GM11168 (cell line): ENCODE measurements at regions not wholly inside any gene's neighbourhood (a gene's known extent, or its start where the extent isn't known, plus 50 kb on each side); places are given as distances from the start of the nearest gene placed in this dataset.

ENCODE experiments used
- in situ Hi-C: fragments of 300-500 bp; cut with MboI; formaldehyde crosslinking; loops from one replicate; pipeline ENCODE4 v1.12.0; 2022; ENCODE audit warnings: low sequenced_read_pairs; ENCODE audit not compliant: unreplicated experiment

DNA sequence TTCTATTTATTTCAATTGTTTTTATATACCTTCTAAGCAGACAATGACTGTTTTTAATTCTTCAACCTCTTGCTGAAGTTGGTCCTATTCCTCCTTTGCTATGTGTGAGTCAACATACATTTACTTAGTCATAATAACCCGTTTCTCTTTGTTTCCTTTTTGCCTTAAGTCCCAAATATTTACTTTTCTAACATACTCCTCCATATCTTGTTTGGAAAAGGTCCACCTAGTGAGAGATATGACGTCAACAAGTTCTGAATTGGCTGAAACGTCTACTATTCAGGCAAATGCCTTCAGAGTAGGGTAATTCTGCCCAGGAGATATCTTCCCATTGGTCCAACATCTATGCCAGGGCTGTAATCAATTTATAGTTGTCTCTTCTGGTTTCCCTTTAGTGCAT lies 179.3 kb upstream of the GEMIN8 start:
- in situ Hi-C loops, result loop anchor here (25.0 kb wide), 1 partner anchor 1997 kb away; no protein-coding TSS in a partner anchor

DNA sequence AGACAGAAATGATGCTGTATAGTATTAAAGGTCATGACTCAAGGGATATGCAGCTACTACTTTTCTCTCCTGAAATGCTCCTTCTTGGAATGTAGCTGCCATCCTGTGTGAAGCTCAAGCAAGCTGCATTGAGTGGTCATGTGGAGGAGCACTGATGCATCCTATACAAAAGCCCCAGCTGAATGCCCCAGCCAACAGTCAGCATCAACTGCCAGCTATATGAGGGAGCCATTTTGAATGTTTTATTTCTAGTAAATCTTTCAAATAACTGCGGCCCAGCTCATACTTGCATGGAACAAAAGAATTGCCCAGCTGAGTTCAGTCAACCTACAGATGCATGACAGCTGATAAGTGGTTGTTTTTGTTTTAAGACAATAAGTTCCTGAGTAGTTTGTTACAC lies 165.0 kb upstream of the GEMIN8 start:
- in situ Hi-C loops, result no loop called here

DNA sequence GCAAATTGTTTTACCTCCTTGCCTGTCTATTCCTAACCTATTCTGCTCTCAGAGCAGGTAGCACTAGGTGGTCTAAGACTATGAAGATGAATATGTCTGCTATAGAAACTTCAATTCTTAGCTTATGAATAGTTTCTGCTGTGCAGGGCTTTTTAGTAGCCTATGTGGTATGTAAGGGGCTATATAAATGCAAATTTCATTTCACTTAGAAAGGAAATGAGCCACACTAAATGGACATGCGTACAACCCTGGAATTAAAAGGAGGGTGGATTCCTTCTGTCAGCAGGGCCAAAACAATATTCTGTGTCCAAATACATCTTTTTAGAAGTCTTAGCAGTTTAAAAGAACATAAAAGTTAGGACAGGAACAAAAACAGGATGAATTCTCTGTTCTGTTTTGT lies 163.9 kb upstream of the GEMIN8 start:
- in situ Hi-C loops, result no loop called here

DNA sequence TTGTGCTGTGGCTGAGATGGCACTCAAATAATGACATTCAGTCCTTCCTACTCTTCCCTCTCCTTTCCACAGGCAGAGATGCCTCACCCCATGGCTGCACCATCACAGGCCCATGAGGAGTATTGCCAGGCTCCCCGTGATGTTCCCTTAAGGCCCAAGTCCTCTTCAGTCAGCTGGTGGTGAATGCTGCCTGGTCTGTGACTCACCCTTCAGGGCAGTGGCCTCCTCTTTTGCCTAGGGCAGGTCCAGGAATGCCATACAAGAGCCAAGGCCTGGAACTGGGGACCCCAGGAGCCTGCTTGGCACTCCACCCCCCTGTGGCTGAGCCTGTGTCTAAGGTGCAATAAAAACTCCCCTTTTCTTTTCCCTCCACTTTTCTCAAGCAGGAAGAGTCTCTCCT lies 144.2 kb upstream of the GEMIN8 start:
- in situ Hi-C loops, result no loop called here

DNA sequence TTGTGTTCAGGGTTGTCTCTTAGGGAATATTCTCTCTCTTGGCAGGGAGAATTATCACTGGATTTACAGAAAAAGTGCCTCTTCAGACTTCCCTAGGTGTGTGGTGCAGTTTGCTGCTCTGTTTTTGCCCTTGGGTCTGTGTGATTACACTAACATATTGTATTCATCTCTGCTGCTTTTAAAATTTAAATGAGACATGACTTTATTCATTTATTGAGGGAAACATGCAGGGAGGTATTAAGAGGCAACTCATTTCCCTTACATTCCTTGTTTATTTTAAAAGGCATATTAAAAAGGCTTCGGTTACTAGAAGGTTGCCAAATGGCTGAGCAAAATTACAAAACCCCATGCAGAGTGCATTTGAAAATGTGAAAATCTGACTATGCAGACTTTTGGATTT lies 135.1 kb upstream of the GEMIN8 start:
- in situ Hi-C loops, result no loop called here

DNA sequence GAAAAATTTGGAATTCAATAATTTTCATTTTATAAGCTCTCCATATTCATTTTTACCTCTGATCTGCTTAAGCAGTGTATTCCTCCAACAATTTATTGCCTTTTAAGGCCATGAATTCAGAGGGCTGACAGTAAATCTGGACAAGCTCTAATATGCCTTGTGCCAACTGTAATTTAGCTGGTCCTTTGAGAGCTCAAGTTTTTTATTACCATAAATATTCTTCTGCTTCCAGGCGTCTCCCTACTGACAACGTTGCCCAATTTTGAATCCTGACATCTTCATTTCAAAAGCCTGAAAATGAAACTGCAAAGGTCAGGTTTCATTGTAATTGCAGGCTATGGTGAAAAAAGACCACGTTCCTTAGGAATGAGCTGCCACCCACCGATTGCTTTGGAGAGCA lies 95.8 kb upstream of the GEMIN8 start:
- in situ Hi-C loops, result no loop called here

DNA sequence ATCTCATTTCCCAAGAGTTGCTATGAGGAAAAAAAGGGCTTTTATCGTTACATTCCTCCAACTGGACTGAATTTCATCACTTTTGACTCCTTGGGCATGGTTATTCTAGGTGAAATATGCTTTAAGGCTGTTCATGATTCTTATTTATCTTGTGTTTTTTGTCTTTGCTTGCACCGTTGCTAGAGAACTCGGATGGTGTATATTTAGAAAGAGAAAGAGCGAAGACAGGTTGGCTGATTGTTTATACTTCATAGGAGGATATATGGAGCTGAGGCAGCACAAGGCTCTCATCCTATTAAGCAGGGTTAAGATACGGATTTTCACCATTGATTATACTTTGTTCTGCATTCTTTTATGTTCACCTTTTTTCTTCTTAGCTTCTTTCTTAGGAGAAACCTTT lies 94.9 kb upstream of the GEMIN8 start:
- in situ Hi-C loops, result no loop called here

DNA sequence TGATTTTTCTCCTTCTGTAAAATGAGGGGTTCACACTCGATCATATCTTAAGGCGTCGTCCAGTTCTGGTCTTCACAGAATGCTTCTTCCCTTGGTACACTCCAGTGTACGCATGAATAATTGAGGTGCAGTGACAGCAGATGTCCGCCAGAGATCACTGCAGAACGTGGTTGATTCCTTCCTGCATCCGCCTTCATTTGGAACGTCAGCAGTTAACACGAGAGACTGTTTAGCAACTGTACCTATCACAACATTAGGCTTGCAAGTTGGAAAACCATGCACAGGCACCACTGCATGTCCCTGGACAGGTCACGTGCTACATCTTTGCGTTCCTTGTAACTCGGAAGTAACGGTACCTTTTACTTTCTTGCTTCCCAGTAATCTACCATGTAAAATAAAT lies 66.0 kb upstream of the GEMIN8 start:
- in situ Hi-C loops, result loop anchor here (25.0 kb wide), 2 partner anchors 417 to 617 kb away; no protein-coding TSS in a partner anchor

DNA sequence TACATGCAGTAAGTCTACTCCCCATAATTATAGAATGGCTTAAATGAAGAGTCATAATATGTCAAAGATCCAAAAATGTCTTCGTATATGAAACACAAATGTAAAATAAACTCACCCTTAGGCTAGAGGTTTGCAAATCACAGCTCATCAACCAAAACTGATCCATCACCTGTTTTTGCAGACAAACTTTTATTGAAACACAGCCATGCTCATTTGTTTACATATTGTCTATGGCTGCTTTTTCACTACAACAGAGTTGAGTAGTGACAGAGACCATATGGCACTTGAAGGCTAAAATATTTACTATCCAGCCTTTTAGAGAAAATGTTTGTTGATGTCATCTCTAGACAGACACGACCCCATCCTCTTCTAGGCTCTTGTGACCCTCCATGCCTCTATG lies 64.5 kb upstream of the GEMIN8 start:
- in situ Hi-C loops, result loop anchor here (25.0 kb wide), 2 partner anchors 418 to 618 kb away; no protein-coding TSS in a partner anchor

DNA sequence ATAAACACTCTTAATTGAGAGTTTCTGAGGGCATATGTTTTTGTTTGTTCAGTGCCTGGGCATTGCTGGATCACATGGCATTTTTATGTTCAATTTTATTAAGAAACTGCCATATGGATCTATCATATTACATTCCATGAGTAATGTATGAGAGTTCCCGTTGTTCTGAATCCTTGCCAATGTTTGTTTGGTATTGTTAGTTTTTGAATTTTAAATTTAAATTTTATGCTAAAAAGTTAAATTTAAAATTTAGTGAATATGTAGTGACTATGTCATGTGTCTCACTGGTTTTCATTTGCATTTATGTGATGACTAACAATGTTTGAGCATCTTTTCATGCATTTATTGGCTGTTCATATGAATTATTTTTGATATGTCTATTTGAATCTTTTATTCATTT lies 54.8 kb upstream of the GEMIN8 start:
- in situ Hi-C loops, result loop anchor here (25.0 kb wide), 2 partner anchors 428 to 628 kb away; no protein-coding TSS in a partner anchor

DNA sequence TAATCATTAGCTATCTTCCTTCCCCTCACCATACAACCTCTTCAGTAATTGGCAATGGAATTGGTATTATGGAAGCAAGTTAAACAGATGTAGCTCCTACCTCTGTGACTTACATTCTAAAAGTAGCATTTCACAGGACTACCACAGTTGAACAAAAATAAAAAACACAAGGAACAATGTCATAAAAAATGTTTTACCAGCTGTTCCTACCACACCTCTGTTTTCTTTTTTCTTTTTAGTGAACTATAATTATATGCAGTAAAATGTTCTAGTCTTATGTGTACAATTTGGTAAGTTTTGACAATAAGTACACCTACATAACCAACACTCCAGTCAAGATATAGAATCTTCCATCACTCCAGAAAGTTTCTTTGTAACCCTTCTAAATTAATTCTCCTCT lies 54.1 kb upstream of the GEMIN8 start:
- in situ Hi-C loops, result loop anchor here (25.0 kb wide), 2 partner anchors 429 to 629 kb away; no protein-coding TSS in a partner anchor

DNA sequence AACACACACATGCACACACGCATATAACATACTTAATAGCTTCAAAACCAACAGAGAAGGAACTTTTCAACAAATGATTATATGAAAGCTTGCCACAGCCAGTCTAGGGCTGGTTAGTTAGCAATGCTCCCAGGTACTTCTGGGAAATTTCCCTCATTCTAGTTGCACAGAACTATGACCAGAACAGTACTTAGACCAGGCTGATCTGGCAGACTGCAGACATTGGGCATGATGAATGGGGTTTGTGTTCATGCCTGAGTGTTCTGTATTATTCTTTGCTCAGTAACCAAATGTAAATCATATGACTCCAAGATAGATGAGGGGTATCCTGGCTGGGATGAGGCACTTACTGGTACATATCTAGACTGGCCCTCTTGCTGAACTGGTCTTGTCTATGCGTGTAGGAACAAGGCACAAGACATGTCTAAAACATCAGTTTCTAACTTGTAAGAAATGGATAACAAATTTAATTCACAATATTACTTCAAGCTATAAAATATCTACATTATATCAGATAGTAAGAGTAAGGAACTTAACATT lies 50.3 kb upstream of the GEMIN8 start:
- in situ Hi-C loops, result loop anchor here (25.0 kb wide), 2 partner anchors 432 to 632 kb away; no protein-coding TSS in a partner anchor
